ENCODE measurements at regions not wholly inside any gene's neighbourhood (a gene's known extent, or its start where the extent isn't known, plus 50 kb on each side); places are given as distances from the start of the nearest gene placed in this dataset.

GRCh38 chr5:87574106-87574505 is 161.4 kb upstream of the CCNH start:
- Histone ChIP-seq H3K36me3 (no peaks in the 10 kb centered on the region), H3K9me3 (no peaks in the 10 kb centered on the region), H3K27ac (no peak overlapping the region), H3K4me1 (no peaks in the 10 kb centered on the region), H3K4me3 (no peak overlapping the region), H3K27me3 (no peaks in the 10 kb centered on the region)
- TF ChIP-seq CTCF (IDR thresholded peaks at IDR 0.05) (no peak), POLR2A (IDR thresholded peaks at IDR 0.05) (no peak), EP300 (IDR thresholded peaks at IDR 0.05) (no peak)
- 87 to 88% methylated on average over 1 of the region's 1 CpG for WGBS, 2 donors
- DNase-seq (ENCODE audit: low spot score in 2 of 2) = no peak

GRCh38 chr5:87572611-87573010 is 159.9 kb upstream of the CCNH start:
- 94 to 98% methylated on average over 8 of the region's 8 CpGs for WGBS, 2 donors
- H3K9me3 ChIP-seq = no peaks in the 10 kb centered on the region
- H3K4me1 ChIP-seq = no peaks in the 10 kb centered on the region
- TF ChIP-seq POLR2A (IDR thresholded peaks at IDR 0.05) (no peak), EP300 (IDR thresholded peaks at IDR 0.05) (no peak), CTCF (IDR thresholded peaks at IDR 0.05) (no peak)
- no peaks in the 10 kb centered on the region for H3K36me3 ChIP-seq
- no peaks in the 10 kb centered on the region for H3K27me3 ChIP-seq
- no peak overlapping the region for H3K4me3 ChIP-seq
- no peak for DNase-seq (ENCODE audit: low spot score in 2 of 2)
- H3K27ac ChIP-seq = no peak overlapping the region

- H3K9me3 ChIP-seq = no peaks in the 10 kb centered on the region
- no peak for DNase-seq (ENCODE audit: low spot score in 2 of 2)
- no peak for TF ChIP-seq EP300 (IDR thresholded peaks at IDR 0.05)
- no peak for TF ChIP-seq POLR2A (IDR thresholded peaks at IDR 0.05)
- TF ChIP-seq CTCF (IDR thresholded peaks at IDR 0.05) = no peak
- H3K36me3 ChIP-seq = no peaks in the 10 kb centered on the region
- 63 to 78% methylated on average over 2 of the region's 2 CpGs for WGBS, 2 donors
- H3K27me3 ChIP-seq = no peaks in the 10 kb centered on the region
- H3K27ac ChIP-seq = no peak overlapping the region
- H3K4me3 ChIP-seq = no peak overlapping the region
- no peaks in the 10 kb centered on the region for H3K4me1 ChIP-seq
Observed at GRCh38 chr5:87572090-87572489, 159.4 kb upstream of the CCNH start.

GRCh38 chr5:87570366-87570765 is 157.6 kb upstream of the CCNH start:
- TF ChIP-seq POLR2A (IDR thresholded peaks at IDR 0.05) = no peak
- no peak for TF ChIP-seq CTCF (IDR thresholded peaks at IDR 0.05)
- no peak for TF ChIP-seq EP300 (IDR thresholded peaks at IDR 0.05)
- no peak for DNase-seq (ENCODE audit: low spot score in 2 of 2)
- H3K27me3 ChIP-seq = no peaks in the 10 kb centered on the region

GRCh38 chr5:87562068-87562467 is 149.3 kb upstream of the CCNH start:
- H3K4me3 ChIP-seq = no peak overlapping the region
- no peaks in the 10 kb centered on the region for H3K4me1 ChIP-seq
- no peak for TF ChIP-seq POLR2A (IDR thresholded peaks at IDR 0.05)
- TF ChIP-seq CTCF (IDR thresholded peaks at IDR 0.05) = no peak
- no peak for TF ChIP-seq EP300 (IDR thresholded peaks at IDR 0.05)
- H3K36me3 ChIP-seq = no peaks in the 10 kb centered on the region
- 97 to 98% methylated on average over 1 of the region's 1 CpG for WGBS, 2 donors
- no peak for DNase-seq (ENCODE audit: low spot score in 2 of 2)
- H3K27me3 ChIP-seq = no peaks in the 10 kb centered on the region
- H3K9me3 ChIP-seq = no peaks in the 10 kb centered on the region
- H3K27ac ChIP-seq = no peak overlapping the region

More at GRCh38 chr5:87570366-87570765, 157.6 kb upstream of the CCNH start:
- H3K4me1 ChIP-seq = no peaks in the 10 kb centered on the region
- no peak overlapping the region for H3K27ac ChIP-seq
- 86 to 88% methylated on average over 1 of the region's 1 CpG for WGBS, 2 donors
- H3K4me3 ChIP-seq = no peak overlapping the region
- no peaks in the 10 kb centered on the region for H3K36me3 ChIP-seq
- H3K9me3 ChIP-seq = no peaks in the 10 kb centered on the region

All from tibial nerve (tissue), 4 donors.